ENCODE measurements at regions not wholly inside any gene's neighbourhood (a gene's known extent, or its start where the extent isn't known, plus 50 kb on each side); places are given as distances from the start of the nearest gene placed in this dataset.
"Not testable (repeated sequence)": the region's sequence is repeated elsewhere in the genome, so short reads cannot be mapped to it uniquely, and the experiment has no call there.

DNA sequence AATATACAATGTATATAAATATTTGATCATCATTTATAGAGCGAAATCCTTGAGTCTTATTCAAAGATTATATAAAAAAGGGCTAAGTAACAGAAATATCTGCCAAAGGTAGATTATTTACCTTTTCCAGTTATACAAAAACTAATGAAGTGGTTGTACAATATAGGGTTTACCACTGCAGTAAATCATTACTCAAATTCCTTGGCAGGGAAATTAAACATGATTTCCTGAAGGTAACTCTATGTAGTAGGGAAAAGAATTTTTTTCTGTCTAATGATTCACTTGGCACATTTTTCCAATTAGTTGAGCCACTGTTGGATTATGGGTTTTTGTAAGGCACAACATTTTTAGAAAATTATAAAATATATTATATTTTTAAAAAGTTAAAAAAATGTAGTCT, 129.6 kb downstream of the NR2F2 start:
- DNase-seq (ENCODE audit: extremely low read depth in 1 of 11, low read depth in 9 of 11, low spot score in 4 of 11) = peak in 1 of 11 donors; percentile 8

DNA sequence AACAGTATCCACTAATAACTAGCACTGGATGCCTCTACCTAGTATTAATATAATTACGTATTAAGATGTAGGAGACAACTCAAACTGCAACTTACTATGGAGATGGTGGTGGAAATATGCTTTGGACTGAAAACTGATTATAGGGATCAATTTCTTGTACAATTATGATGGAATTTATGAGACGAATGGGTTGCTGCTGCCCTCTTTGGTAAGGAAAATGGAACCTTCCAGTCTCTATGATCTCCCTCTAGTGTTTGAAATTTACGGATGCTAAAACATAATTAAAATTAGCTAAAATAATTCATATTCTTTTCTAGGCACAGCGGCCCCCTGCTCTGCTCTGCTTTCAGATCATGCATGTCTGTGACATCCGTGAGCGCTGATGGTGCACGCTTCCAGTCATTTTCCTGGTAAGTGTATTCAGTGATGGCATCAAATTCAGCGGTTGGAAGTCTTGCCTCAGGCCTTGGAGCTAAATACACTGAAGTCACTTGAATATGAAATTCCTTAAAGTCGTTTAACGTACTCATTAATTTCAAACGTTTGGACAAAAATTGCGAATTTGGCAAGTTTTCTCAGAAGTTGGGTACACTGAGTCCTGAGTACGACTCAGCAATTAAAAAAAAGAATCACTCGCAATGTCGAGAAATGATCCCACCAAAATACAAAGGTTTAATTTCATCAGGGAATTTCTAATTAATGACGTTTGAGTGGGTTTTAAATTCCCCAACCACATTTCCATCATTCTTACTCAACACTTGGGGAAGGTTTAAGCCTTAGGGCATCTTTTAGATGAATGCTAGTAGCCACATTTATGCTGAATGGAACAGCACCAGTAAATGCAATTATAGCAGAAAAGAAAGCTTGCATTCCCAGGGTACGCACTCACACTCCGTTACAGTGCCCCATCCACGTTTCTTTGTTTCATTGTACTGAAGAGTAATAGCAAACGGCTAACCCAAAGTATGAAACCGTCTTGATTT, 132.6 kb downstream of the NR2F2 start:
- no peak for DNase-seq (ENCODE audit: extremely low read depth in 1 of 11, low read depth in 9 of 11, low spot score in 4 of 11)

DNA sequence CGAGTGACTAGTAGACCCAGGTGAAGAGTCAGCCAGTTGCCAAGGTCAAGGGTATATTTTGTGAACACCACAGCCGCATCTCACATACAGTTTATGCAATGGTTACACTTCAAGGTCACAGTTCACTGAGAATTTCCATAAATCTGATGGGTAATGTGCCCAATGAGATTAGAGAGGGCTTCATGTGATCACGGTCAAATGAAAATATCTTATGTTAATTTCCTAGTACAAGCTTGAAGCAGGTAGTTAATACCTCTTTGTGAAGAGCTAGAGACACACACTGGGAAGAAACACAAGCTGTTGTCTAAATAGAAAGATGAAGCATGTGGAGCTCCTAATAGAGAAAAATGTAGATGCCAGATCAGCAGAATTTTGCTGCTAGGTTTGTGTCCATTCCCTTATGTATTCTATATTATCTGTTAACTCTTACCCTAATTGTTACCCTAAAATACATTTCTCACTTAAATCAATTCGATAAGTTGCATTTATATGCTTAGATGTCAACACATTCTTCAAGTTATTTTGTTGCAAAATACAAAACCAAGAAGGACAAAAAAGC, 136.0 kb downstream of the NR2F2 start:
- no peak for DNase-seq (ENCODE audit: extremely low read depth in 1 of 11, low read depth in 9 of 11, low spot score in 4 of 11)

DNA sequence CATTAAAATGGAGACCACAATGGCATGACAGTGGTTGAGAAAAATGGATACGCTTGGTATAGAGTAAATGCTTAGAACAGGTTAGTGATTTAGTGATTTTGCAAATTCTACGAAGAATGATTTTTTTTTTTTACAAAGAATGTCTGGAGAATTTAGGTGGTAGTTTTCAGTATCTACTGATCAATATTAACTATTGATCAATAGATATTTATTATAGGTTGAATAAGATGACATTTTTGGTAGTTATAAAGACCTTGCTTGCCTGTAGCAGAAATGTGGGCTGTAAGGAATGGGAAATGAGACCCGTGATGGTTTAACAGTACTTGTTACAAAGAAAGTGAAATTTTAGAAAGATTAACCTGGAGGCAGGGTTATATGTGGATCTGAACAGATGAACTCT, 137.5 kb downstream of the NR2F2 start:
- no peak for DNase-seq (ENCODE audit: extremely low read depth in 1 of 11, low read depth in 9 of 11, low spot score in 4 of 11)

DNA sequence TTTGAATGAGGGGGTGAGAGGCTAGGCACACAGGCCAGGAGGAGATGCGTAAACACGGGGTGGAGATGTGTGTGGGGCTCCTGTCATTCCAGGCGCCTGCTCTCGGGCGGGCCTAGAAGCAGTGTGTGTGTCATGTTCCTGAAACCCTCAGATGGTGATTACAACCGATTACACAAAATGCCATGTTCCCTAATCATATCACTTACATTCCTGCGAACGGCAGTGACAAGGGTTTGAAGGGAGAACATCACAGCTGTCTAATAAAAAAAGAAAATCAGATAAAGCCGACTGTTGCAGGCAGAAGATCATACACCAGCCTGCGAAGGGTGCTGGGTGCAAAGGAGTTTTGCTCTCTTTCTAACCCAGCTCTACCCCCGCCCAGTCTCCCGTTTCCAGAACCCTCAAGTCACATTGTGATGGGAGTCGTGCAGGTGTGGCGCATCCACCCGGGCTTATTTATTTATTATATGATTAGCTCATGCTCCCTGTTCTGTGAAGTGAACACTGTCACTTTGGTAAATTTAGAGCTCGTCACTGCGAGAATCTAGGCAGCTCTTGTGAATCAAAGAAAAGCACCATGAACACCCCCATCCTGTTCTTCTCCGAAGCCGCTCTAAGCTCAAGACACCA, 140.3 kb downstream of the NR2F2 start:
- no peak for DNase-seq (ENCODE audit: extremely low read depth in 1 of 11, low read depth in 9 of 11, low spot score in 4 of 11)

DNA sequence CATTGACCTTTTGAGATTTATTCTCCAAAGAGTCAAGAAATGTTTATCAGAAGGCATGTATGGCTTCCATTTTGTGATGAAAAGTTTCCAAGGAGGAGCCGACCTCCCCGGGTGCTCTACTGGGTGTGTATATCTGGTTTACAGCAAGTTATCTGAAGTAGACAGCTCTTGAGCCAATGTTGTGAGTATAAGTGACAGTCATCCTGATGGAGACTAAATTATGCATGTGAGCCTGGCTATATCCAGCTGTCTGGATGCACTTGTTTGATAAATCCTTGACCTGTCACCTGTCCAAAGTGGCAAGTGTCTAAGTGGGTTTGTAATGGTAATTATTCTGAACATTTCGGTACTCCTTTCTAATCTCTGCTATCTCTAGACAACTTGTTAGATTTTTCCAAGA, 142.2 kb downstream of the NR2F2 start:
- DNase-seq (ENCODE audit: extremely low read depth in 1 of 11, low read depth in 9 of 11, low spot score in 4 of 11) = no peak

DNA sequence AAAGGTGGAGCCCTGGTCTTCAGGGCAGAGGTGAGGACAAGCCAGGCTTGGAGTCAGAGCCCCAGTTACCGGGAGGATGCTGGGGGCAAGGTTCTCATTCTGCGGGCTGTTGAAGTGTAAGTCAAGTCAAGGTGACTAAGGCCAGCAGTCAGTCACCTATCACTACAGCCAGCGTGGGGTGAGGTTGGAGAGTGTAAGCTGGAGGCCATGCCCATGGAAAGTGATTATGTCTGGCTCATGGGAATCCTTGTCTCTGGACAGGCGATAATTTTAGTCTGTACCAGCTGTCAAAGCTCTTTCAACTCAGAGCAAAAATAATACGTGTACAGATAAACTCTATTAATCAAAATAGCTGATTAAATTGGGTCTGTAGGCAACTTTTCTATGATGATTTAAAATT, 143.1 kb downstream of the NR2F2 start:
- no peak for DNase-seq (ENCODE audit: extremely low read depth in 1 of 11, low read depth in 9 of 11, low spot score in 4 of 11)

DNA sequence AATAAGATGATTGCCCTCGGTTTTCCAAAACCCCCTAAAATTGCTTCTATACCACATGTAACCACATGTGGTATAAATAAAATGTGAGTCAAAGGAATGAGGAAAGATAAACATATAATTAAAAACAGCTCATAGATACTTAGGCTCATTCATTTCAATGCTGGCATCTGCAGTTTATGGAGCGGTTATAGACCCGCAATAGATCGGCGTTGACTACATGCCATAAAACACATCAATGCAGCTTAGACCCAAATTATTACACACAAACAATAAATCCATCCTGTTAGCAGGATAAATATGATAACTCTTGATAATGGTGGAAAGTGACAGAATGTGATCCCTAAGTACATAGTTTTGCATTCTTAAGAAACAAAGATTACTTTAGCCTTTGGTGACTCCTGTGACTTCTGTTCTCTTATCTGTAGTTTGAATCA, 143.7 kb downstream of the NR2F2 start:
- no peak for DNase-seq (ENCODE audit: extremely low read depth in 1 of 11, low read depth in 9 of 11, low spot score in 4 of 11)

DNA sequence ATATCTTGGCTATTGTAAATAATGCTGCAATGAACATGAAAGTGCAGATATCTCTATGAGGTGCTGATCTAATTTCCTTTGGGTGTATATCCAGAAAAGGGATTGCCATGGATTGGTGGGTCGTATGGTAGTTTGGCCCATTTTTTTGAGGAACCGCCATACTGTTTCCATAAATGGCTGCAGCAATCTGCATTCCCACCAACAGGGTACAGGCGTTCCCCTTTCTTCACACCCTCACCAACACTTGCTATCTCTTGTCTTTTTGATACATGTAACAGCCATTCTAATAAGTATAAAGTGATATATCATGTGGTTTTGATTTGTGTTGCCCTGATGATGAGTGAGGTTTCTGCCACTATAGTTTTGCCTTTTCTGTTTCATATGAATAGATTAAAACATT, 146.7 kb downstream of the NR2F2 start:
- no peak for DNase-seq (ENCODE audit: extremely low read depth in 1 of 11, low read depth in 9 of 11, low spot score in 4 of 11)

DNA sequence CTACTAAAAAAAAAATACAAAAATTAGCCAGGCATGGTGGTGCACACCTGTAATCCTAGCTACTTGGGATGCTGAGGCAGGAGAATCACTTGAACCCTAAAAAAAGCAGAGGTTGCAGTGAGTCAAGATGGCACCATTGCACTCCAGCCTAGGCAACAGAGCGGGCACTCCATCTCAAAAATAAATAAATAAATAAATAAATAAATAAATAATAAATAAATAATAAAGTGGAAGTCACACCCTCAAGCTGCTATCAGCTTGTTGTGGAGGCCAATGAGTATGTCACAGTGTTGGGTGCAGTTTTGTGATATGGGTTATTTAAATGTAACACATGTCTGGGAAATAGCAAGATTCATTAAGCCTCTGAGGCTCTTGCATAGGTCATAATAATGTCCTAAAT, 153.9 kb downstream of the NR2F2 start:
- DNase-seq (ENCODE audit: extremely low read depth in 1 of 11, low read depth in 9 of 11, low spot score in 4 of 11) = not testable (repeated sequence)

DNA sequence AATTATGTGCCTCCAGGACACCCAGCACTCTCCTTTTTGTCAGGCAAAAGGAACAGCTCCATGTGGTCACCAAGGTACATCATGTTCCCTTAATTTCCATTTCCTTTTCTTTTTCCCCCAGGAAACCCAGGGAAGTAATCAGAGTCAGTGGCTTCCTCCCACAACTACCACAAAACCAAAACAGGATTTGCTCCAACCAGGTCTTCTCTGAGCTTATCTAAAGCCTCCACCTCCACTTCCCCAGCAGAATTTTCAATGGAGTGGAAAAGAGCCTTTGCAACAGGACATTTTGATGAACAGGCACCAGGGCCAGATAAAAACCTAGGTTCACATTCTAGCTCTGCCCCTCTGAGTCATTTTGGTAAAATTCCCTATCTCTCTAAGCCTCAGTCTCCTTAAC, 154.3 kb downstream of the NR2F2 start:
- no peak for DNase-seq (ENCODE audit: extremely low read depth in 1 of 11, low read depth in 9 of 11, low spot score in 4 of 11)

DNA sequence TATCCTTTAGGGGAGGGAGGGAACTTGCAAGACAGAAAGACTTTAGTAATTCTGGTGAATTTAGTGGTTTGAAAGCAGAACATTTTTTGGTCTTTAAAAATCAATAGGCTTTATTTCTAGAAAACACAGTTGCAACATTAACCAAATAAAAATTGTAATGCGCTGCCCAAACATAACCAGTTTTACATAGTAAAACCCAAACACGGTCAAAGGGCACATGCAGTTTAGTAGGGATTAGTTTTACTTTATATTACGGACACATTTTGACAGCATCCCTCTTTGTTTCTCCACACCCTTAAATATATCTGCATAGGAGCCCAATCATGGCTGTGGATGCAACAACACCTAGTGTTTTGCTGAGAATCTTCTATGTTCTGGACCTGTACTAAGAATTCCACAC, 156.7 kb downstream of the NR2F2 start:
- DNase-seq (ENCODE audit: extremely low read depth in 1 of 11, low read depth in 9 of 11, low spot score in 4 of 11) = no peak

DNA sequence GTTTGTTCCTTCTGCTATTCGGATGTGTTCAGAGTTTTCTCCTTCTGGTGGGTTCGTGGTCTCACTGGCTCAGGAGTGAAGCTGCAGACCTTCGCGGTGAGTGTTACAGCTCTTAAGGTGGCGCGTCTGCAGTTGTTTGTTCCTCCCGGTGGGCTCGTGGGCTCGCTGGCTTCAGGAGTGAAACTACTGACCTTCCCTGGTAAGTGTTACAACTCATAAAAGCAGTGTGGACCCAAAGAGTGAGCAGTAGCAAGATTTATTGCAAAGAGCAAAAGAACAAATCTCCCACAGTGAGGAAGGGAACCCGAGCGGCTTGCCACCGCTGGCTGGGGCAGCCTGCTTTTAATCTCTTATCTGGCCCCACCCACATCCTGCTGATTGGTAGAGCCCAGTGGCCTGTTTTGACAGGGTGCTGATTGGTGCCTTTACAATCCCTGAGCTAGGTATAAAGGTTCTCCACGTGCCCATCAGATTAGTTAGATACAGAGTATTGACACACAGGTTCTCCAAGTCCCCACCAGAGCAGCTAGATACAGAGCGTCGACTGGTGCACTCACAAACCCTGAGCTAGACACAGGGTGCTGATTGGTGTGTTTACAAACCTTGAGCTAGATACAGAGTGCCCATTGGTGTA, 160.7 kb downstream of the NR2F2 start:
- DNase-seq (ENCODE audit: extremely low read depth in 1 of 11, low read depth in 9 of 11, low spot score in 4 of 11) = not testable (repeated sequence)

DNA sequence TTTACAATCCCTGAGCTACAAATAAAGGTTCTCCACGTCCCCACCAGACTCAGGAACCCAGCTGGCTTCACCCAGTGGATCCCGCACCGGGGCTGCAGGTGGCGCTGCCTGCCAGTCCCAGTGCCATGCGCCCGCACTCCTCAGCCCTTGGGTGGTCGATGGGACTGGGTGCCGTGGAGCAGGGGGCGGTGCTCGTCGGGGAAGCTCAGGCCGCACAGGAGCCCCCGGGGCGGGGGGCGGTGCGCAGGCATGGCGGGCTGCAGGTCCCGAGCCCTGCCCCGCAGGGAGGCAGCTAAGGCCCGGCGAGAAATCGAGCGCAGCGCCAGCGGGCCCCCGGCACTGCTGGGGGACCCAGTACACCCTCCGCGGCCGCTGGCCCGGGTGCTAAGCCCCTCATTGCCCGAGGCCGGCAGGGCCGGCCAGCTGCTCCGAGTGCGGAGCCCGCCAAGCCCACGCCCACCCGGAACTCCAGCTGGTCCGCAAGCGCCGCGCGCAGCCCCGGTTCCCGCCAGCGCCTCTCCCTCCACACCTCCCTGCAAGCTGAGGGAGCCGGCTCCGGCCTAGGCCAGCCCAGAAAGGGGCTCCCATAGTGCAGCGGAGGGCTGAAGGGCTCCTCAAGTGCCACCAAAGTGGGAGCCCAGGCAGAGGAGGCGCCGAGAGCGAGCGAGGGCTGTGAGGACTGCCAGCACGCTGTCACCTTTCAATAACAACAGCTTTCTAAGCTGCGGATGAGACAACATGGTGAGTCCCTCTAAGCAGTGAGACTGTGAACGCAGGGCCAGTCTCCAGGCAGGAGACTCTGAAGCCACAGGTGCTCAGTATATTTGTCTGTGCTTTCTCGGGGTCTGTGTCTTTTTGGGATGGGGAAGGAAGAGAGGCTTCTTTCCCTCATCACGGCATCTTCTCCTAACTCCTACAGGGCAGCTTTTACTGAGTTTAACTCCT, 161.5 kb downstream of the NR2F2 start:
- DNase-seq (ENCODE audit: extremely low read depth in 1 of 11, low read depth in 9 of 11, low spot score in 4 of 11) = not testable (repeated sequence)

DNA sequence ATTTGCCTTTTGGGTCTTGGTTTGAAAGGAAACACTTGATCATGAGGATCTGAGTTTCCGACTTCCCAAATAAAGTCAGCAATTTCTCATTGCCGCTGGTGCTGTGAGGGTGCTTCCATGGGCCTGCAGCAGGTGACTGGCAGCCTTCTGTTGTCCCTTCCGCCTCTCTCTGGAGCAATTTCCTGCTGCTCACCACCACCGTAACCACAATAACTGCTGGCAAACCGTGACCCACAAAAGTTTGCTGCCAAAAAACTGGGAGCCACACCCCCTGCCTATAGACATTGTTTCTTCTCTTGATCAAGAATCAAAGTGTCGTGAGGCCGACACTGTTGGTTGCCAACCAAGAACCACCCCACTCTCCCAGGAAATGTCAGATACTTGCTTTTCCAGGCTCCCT, 164.0 kb downstream of the NR2F2 start:
- no peak for DNase-seq (ENCODE audit: extremely low read depth in 1 of 11, low read depth in 9 of 11, low spot score in 4 of 11)

DNA sequence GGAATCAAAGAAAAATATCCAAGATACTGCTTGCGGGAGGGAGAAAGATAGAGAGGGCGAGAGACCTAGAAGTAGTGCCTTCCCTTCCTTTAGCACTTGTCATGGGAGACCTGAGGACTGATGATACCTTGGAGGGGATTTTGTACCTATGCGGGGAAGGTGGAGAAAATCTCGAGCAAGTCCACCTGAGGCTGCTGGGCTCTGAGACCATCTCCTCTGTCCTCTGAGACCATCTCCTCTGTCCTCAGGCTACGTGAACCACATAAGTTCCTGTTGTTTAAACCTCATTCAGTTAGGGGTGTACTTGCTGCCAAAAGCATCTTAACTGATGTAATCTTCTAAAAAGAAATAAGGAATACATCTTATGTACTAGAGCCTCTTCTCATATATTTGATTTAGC, 164.9 kb downstream of the NR2F2 start:
- DNase-seq (ENCODE audit: extremely low read depth in 1 of 11, low read depth in 9 of 11, low spot score in 4 of 11) = no peak

DNA sequence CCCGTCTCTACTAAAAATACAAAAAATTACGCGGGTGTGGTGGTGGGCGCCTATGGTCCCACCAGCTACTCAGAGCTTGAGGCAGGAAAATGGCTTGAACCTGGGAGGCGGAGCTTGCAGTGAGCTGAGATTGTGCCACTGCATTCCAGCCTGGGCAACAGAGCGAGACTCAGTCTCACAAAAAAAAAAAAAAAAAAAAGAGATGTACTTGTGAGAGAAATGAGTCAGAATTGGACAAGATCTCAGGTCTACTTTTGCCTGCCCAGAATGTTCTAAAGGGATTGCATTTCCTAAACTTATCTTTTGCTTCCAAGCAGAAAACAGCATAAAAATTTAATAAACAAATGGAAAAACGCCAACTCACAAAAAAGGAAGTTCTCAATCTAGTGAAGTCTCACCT, 167.5 kb downstream of the NR2F2 start:
- no peak for DNase-seq (ENCODE audit: extremely low read depth in 1 of 11, low read depth in 9 of 11, low spot score in 4 of 11)

DNA sequence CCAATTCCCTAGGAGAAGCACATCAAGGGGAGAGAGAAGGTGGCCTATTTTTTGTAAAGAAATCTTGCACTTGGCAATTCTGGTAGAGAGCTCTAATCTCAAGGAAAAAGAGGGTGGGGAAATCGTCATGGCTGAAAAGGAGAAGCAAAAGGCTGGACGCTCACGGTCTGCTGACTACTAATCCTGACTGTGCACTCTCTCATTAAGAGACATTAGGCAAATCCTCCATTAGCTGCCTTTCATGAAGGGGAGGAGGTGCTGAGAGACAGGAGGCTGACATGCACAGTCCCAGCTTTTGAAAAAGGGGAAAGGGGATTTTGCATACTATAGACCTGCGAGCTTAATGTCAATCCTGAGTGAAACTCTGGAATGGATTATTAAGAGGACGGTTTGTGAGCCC, 170.0 kb downstream of the NR2F2 start:
- no peak for DNase-seq (ENCODE audit: extremely low read depth in 1 of 11, low read depth in 9 of 11, low spot score in 4 of 11)

DNA sequence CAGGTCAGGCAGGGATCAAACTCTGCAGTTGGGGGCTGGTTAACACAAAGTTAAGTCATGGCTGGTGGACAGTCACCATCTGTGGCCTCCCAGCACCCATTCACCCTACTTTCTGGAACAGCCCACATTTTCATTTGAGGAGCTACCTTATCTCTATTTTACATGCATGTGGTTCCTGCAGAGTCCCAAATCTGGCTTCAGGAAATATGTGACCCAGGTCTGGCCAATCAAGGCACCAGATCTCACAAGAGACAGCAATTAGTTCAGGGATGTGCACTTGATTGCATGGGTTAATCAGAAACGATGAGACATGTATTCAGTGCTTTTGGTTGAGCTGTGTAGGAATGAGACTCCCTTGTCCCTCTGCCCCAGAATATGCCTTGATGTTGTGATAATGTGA, 170.9 kb downstream of the NR2F2 start:
- no peak for DNase-seq (ENCODE audit: extremely low read depth in 1 of 11, low read depth in 9 of 11, low spot score in 4 of 11)

Measured in renal cortex interstitium (tissue), 11 donors.